Stomach (tissue), 8 donors: ENCODE measurements at regions not wholly inside any gene's neighbourhood (a gene's known extent, or its start where the extent isn't known, plus 50 kb on each side); places are given as distances from the start of the nearest gene placed in this dataset.

Experiments used
- DNase-seq, 2 donors: peaks; one replicate each; pipeline versions ENCODE4 v3.0.0 to v3.0.0-alpha.2; 2013 to 2019
- H3K27ac ChIP-seq, 5 donors: fragments of 200-600 bp in 4 of 5; sonication (generic) in 4 of 5; one replicate each; pipeline ENCODE4 v1.5.1; 2013 to 2019; ENCODE audit warnings: mild to moderate bottlenecking in 1 of 5, moderate library complexity in 1 of 5
- H3K27me3 ChIP-seq, 3 donors: fragments of 200-600 bp; sonication (generic); one replicate each; pipeline ENCODE4 v1.5.1; 2017 to 2019; ENCODE audit warnings: mixed run types in 1 of 3
- H3K36me3 ChIP-seq, 4 donors: fragments of 200-600 bp; sonication (generic); 1 replicate in 3 of 4; 2 replicates in 1 of 4; pipeline ENCODE4 v1.5.1; 2016 to 2019
- H3K4me1 ChIP-seq, 4 donors: fragments of 200-600 bp; sonication (generic); one replicate each; pipeline ENCODE4 v1.5.1; 2016 to 2019
- H3K4me3 ChIP-seq, 4 donors: fragments of 200-600 bp; sonication (generic) in 3 of 4; one replicate each; pipeline ENCODE4 v1.5.1; 2016 to 2019; ENCODE audit warnings: mild to moderate bottlenecking in 1 of 4
- H3K9me3 ChIP-seq, 4 donors: fragments of 200-600 bp; sonication (generic); one replicate each; pipeline ENCODE4 v1.5.1; 2016 to 2019
- CTCF ChIP-seq, 7 experiments: fragments of 450-650 bp in 4 of 7; fragments of 200-600 bp in 3 of 7; sonication (generic) in 3 of 7; IDR thresholded peaks; one replicate each; pipeline ENCODE4 v1.5.1; 2016 to 2019; ENCODE audit warnings: antibody characterized with exemption in 7 of 7, control low read depth in 2 of 7, mild to moderate bottlenecking in 1 of 7
- EP300 ChIP-seq: sonication (generic); formaldehyde crosslinking; IDR thresholded peaks from one replicate; pipeline ENCODE4 v1.6.1; 2017; ENCODE audit warnings: antibody characterized with exemption
- POLR2A ChIP-seq, 4 donors: fragments of 450-650 bp; IDR thresholded peaks; one replicate each; pipeline ENCODE4 v1.6.1; 2016; ENCODE audit warnings: antibody characterized with exemption in 4 of 4, control low read depth in 2 of 4, mild to moderate bottlenecking in 1 of 4, moderate library complexity in 1 of 4
- POLR2AphosphoS5 ChIP-seq, 3 donors: sonication (generic); formaldehyde crosslinking; IDR thresholded peaks; one replicate each; pipeline ENCODE4 v1.6.1; 2016; ENCODE audit warnings: antibody characterized with exemption in 3 of 3
- WGBS, 5 donors: extraction: QIAGEN DNeasy Blood & Tissue Kit in 3 of 5; methylation state at CpG; one replicate each; pipeline versions ENCODE4 v1.1.5 to v1.1.7; 2013 to 2018; 5-methylcytosine and 5-hydroxymethylcytosine counted together
- intact Hi-C: fragments of 100-400 bp; cut with DNase I; formaldehyde crosslinking; loops from one replicate; pipeline ENCODE4 v1.15.1; 2023; ENCODE audit warnings: low total_unique reads
- donor health status: healthy with polysubstance abuse.
- donor health status: Bipolar disorder and iron deficiency.
- donor health status: healthy.

GRCh38 chr3:137061186-137061585 lies 103.4 kb downstream of the IL20RB start:
- intact Hi-C loops = no loop called here
- peak in 1 of 2 donors; percentile 10 for DNase-seq
- 59 to 67% (median 63%) methylated on average over 4 of the region's 4 CpGs for WGBS, 5 donors
- H3K9me3 ChIP-seq = peaks cover 0 to 7% (median 0%) of the 10 kb centered on the region in 4 donors
- H3K27me3 ChIP-seq = no peaks in the 10 kb centered on the region
- H3K27ac ChIP-seq = no peak overlapping the region
- H3K4me1 ChIP-seq = no peaks in the 10 kb centered on the region
- no peaks in the 10 kb centered on the region for H3K36me3 ChIP-seq
- H3K4me3 ChIP-seq = no peak overlapping the region
- TF ChIP-seq EP300 = no peak
- no peak for TF ChIP-seq POLR2AphosphoS5 (IDR thresholded peaks at IDR 0.05)
- TF ChIP-seq CTCF (IDR thresholded peaks at IDR 0.05) = no peak
- no peak for TF ChIP-seq POLR2A (IDR thresholded peaks at IDR 0.05)

GRCh38 chr3:137062250-137062649 lies 104.5 kb downstream of the IL20RB start:
- no peaks in the 10 kb centered on the region for H3K4me1 ChIP-seq
- peaks cover 0 to 7% (median 0%) of the 10 kb centered on the region in 4 donors for H3K9me3 ChIP-seq
- no peak overlapping the region for H3K27ac ChIP-seq
- intact Hi-C loops = no loop called here
- H3K4me3 ChIP-seq = no peak overlapping the region
- no peaks in the 10 kb centered on the region for H3K27me3 ChIP-seq
- no peaks in the 10 kb centered on the region for H3K36me3 ChIP-seq
- TF ChIP-seq CTCF (IDR thresholded peaks at IDR 0.05) (no peak), POLR2A (IDR thresholded peaks at IDR 0.05) (no peak), POLR2AphosphoS5 (IDR thresholded peaks at IDR 0.05) (no peak), EP300 (no peak)
- DNase-seq = no peak
- 35 to 62% (median 55%) methylated on average over 2 of the region's 2 CpGs for WGBS, 5 donors

- Histone ChIP-seq H3K4me1 (no peaks in the 10 kb centered on the region), H3K9me3 (peaks cover 0 to 7% (median 0%) of the 10 kb centered on the region in 4 donors), H3K27me3 (no peaks in the 10 kb centered on the region), H3K27ac (no peak overlapping the region), H3K4me3 (no peak overlapping the region), H3K36me3 (no peaks in the 10 kb centered on the region)
- intact Hi-C loops = no loop called here
- WGBS, 5 donors = 52 to 63% (median 59%) methylated on average over 1 of the region's 1 CpG
- no peak for TF ChIP-seq EP300
- no peak for TF ChIP-seq POLR2A (IDR thresholded peaks at IDR 0.05)
- no peak for TF ChIP-seq CTCF (IDR thresholded peaks at IDR 0.05)
- TF ChIP-seq POLR2AphosphoS5 (IDR thresholded peaks at IDR 0.05) = no peak
- no peak for DNase-seq
These were observed 107.6 kb downstream of the IL20RB start for GRCh38 chr3:137065381-137065780.

GRCh38 chr3:137066092-137066491 lies 108.3 kb downstream of the IL20RB start:
- H3K36me3 ChIP-seq = no peaks in the 10 kb centered on the region
- H3K4me3 ChIP-seq = no peak overlapping the region
- DNase-seq = no peak
- 65 to 86% (median 78%) methylated on average over 2 of the region's 2 CpGs for WGBS, 5 donors
- H3K27ac ChIP-seq = no peak overlapping the region
- intact Hi-C loops = no loop called here
- H3K9me3 ChIP-seq = peaks cover 0 to 7% (median 0%) of the 10 kb centered on the region in 4 donors
- H3K27me3 ChIP-seq = no peaks in the 10 kb centered on the region
- TF ChIP-seq POLR2AphosphoS5 (IDR thresholded peaks at IDR 0.05) = no peak
- no peak for TF ChIP-seq POLR2A (IDR thresholded peaks at IDR 0.05)
- H3K4me1 ChIP-seq = no peaks in the 10 kb centered on the region

- Histone ChIP-seq H3K4me3 (no peak overlapping the region), H3K9me3 (no peaks in the 10 kb centered on the region), H3K27ac (no peak overlapping the region), H3K4me1 (no peaks in the 10 kb centered on the region), H3K27me3 (peaks cover 0 to 6% (median 0%) of the 10 kb centered on the region in 3 donors), H3K36me3 (no peaks in the 10 kb centered on the region)
- TF ChIP-seq POLR2A (IDR thresholded peaks at IDR 0.05) = no peak
- TF ChIP-seq EP300 = no peak
- DNase-seq = peak in 1 of 2 donors; percentile 12
- WGBS, 5 donors = 6 to 21% (median 10%) methylated on average over 1 of the region's 1 CpG
- intact Hi-C loops = no loop called here
These were observed 113.3 kb downstream of the IL20RB start for GRCh38 chr3:137071104-137071503.
